ENCODE measurements at regions not wholly inside any gene's neighbourhood (a gene's known extent, or its start where the extent isn't known, plus 50 kb on each side); places are given as distances from the start of the nearest gene placed in this dataset.

DNA sequence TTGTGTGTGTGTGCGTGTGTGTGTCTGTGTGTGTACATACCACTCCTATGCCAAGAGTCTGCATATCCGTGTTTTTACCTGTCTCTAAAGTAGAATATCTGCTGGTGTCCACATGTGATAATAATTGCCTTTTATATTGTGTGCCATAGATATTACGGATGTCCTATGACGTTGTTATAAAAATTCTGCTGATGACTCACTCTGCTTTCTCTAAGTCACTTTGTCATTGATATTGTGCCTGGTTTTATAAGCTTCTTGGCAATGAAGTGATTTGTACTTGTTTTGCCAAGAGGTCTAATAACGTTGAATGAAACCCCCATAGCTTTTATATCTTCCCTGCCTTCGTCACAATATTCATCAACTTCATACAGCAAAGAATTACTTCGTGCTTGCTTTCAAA is 102.6 kb upstream of the C1GALT1C1 start:
- TF ChIP-seq, protein P1, sequence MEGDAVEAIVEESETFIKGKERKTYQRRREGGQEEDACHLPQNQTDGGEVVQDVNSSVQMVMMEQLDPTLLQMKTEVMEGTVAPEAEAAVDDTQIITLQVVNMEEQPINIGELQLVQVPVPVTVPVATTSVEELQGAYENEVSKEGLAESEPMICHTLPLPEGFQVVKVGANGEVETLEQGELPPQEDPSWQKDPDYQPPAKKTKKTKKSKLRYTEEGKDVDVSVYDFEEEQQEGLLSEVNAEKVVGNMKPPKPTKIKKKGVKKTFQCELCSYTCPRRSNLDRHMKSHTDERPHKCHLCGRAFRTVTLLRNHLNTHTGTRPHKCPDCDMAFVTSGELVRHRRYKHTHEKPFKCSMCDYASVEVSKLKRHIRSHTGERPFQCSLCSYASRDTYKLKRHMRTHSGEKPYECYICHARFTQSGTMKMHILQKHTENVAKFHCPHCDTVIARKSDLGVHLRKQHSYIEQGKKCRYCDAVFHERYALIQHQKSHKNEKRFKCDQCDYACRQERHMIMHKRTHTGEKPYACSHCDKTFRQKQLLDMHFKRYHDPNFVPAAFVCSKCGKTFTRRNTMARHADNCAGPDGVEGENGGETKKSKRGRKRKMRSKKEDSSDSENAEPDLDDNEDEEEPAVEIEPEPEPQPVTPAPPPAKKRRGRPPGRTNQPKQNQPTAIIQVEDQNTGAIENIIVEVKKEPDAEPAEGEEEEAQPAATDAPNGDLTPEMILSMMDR (conservative IDR thresholded peaks at IDR 0.05; ENCODE audit: low read depth, low read length), result no peak
- TF ChIP-seq EZH2 (IDR thresholded peaks at IDR 0.05; ENCODE audit: borderline replicate concordance, low read depth, low read length, poor library complexity, severe bottlenecking), result no peak

Data from A673 (cell line).